Left forelimb (tissue), 1 donor: ENCODE measurements at regions not wholly inside any gene's neighbourhood (a gene's known extent, or its start where the extent isn't known, plus 50 kb on each side); places are given as distances from the start of the nearest gene placed in this dataset.

Experiments used
- DNase-seq: peaks from one replicate; pipeline ENCODE4 v3.0.0-alpha.2; 2018; ENCODE audit warnings: low spot score

GRCh38 chr16:64892835-64893785 lies 228.8 kb downstream of the CDH11 start:
- no peak for DNase-seq

- DNase-seq, result no peak
Observed at GRCh38 chr16:64889446-64889845, 232.4 kb downstream of the CDH11 start.

GRCh38 chr16:64887651-64888050 lies 234.2 kb downstream of the CDH11 start:
- DNase-seq, result no peak

GRCh38 chr16:64882078-64882784 lies 239.6 kb downstream of the CDH11 start:
- DNase-seq, result no peak

GRCh38 chr16:64880994-64881393 lies 240.9 kb downstream of the CDH11 start:
- DNase-seq, result no peak

- no peak for DNase-seq
Observed at GRCh38 chr16:64880006-64880405, 241.9 kb downstream of the CDH11 start.

- DNase-seq, result no peak
Observed at GRCh38 chr16:64878940-64879339, 242.9 kb downstream of the CDH11 start.

GRCh38 chr16:64872101-64872500 lies 249.8 kb downstream of the CDH11 start:
- no peak for DNase-seq

GRCh38 chr16:64870859-64871258 lies 251.0 kb downstream of the CDH11 start:
- no peak for DNase-seq

- DNase-seq, result no peak
Observed at GRCh38 chr16:64869781-64870180, 252.1 kb downstream of the CDH11 start.

GRCh38 chr16:64866021-64866420 lies 255.8 kb downstream of the CDH11 start:
- no peak for DNase-seq

GRCh38 chr16:64865069-64865696 lies 256.7 kb downstream of the CDH11 start:
- no peak for DNase-seq

- no peak for DNase-seq
Observed at GRCh38 chr16:64864232-64864809, 257.5 kb downstream of the CDH11 start.

GRCh38 chr16:64858076-64858475 lies 263.8 kb downstream of the CDH11 start:
- DNase-seq, result no peak

- DNase-seq, result no peak
Observed at GRCh38 chr16:64857411-64857810, 264.5 kb downstream of the CDH11 start.

- DNase-seq, result no peak
Observed at GRCh38 chr16:64853551-64853950, 268.3 kb downstream of the CDH11 start.

GRCh38 chr16:64846966-64847365 lies 274.9 kb downstream of the CDH11 start:
- no peak for DNase-seq

- no peak for DNase-seq
Observed at GRCh38 chr16:64845071-64845470, 276.8 kb downstream of the CDH11 start.

GRCh38 chr16:64841482-64841881 lies 280.4 kb downstream of the CDH11 start:
- DNase-seq, result no peak

GRCh38 chr16:64841071-64841470 lies 280.8 kb downstream of the CDH11 start:
- DNase-seq, result no peak

GRCh38 chr16:64830653-64831052 lies 291.2 kb downstream of the CDH11 start:
- DNase-seq, result no peak

GRCh38 chr16:64829678-64830077 lies 292.2 kb downstream of the CDH11 start:
- no peak for DNase-seq
